SK-N-MC (cell line): ENCODE measurements at regions not wholly inside any gene's neighbourhood (a gene's known extent, or its start where the extent isn't known, plus 50 kb on each side); places are given as distances from the start of the nearest gene placed in this dataset.

ENCODE experiments used
- EZH2 ChIP-seq: fragments of 200-600 bp; sonication (generic); IDR thresholded peaks from one replicate; pipeline ENCODE4 v1.6.1; 2017; ENCODE audit warnings: antibody characterized with exemption
- FOXP2 ChIP-seq: optimal IDR thresholded peaks from 2 replicates; pipeline ENCODE3; 2011; ENCODE audit warnings: mild to moderate bottlenecking, moderate library complexity; ENCODE audit not compliant: insufficient read depth; ENCODE audit errors: extremely low read length, control extremely low read depth
- POLR2AphosphoS5 ChIP-seq: IDR thresholded peaks from 2 replicates; pipeline ENCODE4 v1.6.1; 2012; ENCODE audit warnings: mild to moderate bottlenecking, low read depth, low read length, borderline replicate concordance

DNA sequence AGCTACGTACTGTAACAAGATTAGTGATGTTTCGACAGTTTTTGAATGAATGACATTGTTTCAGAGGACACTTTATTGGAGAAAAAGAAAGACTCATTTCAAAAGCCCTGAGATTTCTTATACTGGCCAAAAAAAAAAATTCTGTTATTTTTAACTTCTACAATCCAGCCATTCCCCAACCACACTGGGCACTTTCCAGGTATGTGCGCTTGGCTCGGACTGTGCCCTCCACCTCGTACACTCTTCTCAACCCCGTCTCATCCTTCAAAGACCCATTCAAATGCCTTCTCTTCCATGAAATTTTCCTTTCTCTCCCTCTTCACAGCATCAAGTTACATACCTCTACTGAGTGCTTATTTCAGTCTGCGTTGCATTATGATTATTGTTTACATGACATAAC is 328.5 kb upstream of the SOX2 start:
- TF ChIP-seq POLR2AphosphoS5 (no peak), EZH2 (no peak), FOXP2 (no peak)
